ENCODE measurements at regions not wholly inside any gene's neighbourhood (a gene's known extent, or its start where the extent isn't known, plus 50 kb on each side); places are given as distances from the start of the nearest gene placed in this dataset.

GRCh38 chr3:44031387-44032380 lies 210.0 kb upstream of the TOPAZ1 start:
- intact Hi-C loops (cut with micrococcal nuclease; ENCODE audit: unreplicated experiment) = loop anchor here (1.0 kb wide), 1 partner anchor 27 kb away; no protein-coding TSS in a partner anchor
- RAD21 ChIA-PET (ENCODE audit: unreplicated experiment) = interaction anchor here (1.0 to 1.8 kb wide), 3 partner anchors 13 to 29 kb away, joined by 5 to 9 read pairs (median 8); no protein-coding TSS in a partner anchor
- Histone ChIP-seq H2AFZ (ENCODE audit: control insufficient read depth, low read depth, low read length) (peak overlapping the region; percentile 20; the same call in 1 of the 2 replicates), H3K27ac (ENCODE audit: control insufficient read depth, insufficient read depth) (peak overlapping the region; percentile 90), H4K20me1 (ENCODE audit: control insufficient read depth, insufficient read depth) (no peaks in the 10 kb centered on the region), H3K79me2 (ENCODE audit: control insufficient read depth, insufficient read depth, low read length) (peaks cover 39% of the 10 kb centered on the region), H3K4me3 (peak overlapping the region; percentile 45; the same call in 1 of the 2 replicates), H3K36me3 (ENCODE audit: control insufficient read depth in 2 of 2, insufficient read depth in 2 of 2, low read length in 1 of 2) (peaks cover 0 to under 1% of the 10 kb centered on the region in 2 experiments; a peak in 2 of 4 replicates), H3K9me3 (replicated peaks; ENCODE audit: control insufficient read depth, insufficient read depth, low read length) (no peaks in the 10 kb centered on the region; the same call in 2 of the 3 replicates), H3K4me2 (ENCODE audit: control insufficient read depth, insufficient read depth) (peak overlapping the region; percentile 80), H3K27me3 (replicated peaks in 1 of 2; ENCODE audit: control insufficient read depth in 2 of 2, insufficient read depth in 2 of 2, low read length in 1 of 2) (no peaks in the 10 kb centered on the region), H3K4me1 (ENCODE audit: control insufficient read depth, insufficient read depth, low read length) (peaks cover 34% of the 10 kb centered on the region), H3K9ac (ENCODE audit: control insufficient read depth, insufficient read depth, low read length) (peak overlapping the region; percentile 41; the same call in 1 of the 2 replicates)
- DNase-seq (ENCODE audit: low read depth, low spot score) = peak; percentile 86
- BruUV-seq (replicated peaks) = no TSS peak
- in situ Hi-C loops (cut with MboI) = no loop called here
- ATAC-seq = peak; percentile 52
- SMC1A ChIA-PET (ENCODE audit: uncharacterized antibody, unreplicated experiment) = interaction anchor here (0.6 to 9.2 kb wide), 12 partner anchors 8 to 786 kb away, joined by 3 to 89 read pairs (median 5); no protein-coding TSS in a partner anchor
- CTCF ChIA-PET = interaction anchor here (1.0 to 3.7 kb wide), 2 partner anchors 11 to 26 kb away, joined by 3 to 10 read pairs; no protein-coding TSS in a partner anchor
- WGBS (ENCODE audit: insufficient coverage, insufficient replicate concordance, low lambda C conversion rate, missing lambda C conversion rate) = 58% methylated on average over 16 of the region's 16 CpGs
- FAIRE-seq = peak; percentile 66
- POLR2A ChIA-PET = interaction anchor here (1.5 to 6.6 kb wide), 3 partner anchors 13 to 27 kb away, joined by 4 to 44 read pairs (median 8); no protein-coding TSS in a partner anchor
- TF ChIP-seq CREB1 (IDR thresholded peaks at IDR 0.05; ENCODE audit: low read depth) = 0 out of 2 replicates have a peak, but pooled peaks have one; percentile 12
- TF ChIP-seq NR2C2 (IDR thresholded peaks at IDR 0.05; ENCODE audit: borderline replicate concordance, control insufficient read depth, insufficient read length, low read depth) = no peak
- peak; percentile 78 for TF ChIP-seq TCF12 (IDR thresholded peaks at IDR 0.05; ENCODE audit: low read depth, low read length)
- peak; percentile 66 to 69; a peak in 3 of 4 replicates for TF ChIP-seq IKZF2 (IDR thresholded peaks at IDR 0.05)
- TF ChIP-seq GATAD2B (conservative IDR thresholded peaks at IDR 0.05; ENCODE audit: low read depth) = peak; percentile 89
- TF ChIP-seq HSF1 (IDR thresholded peaks at IDR 0.05; ENCODE audit: low read depth, low read length) = no peak
- peak; percentile 60 for TF ChIP-seq RUNX3 (IDR thresholded peaks at IDR 0.05; ENCODE audit: low read length)
- TF ChIP-seq NFIC (IDR thresholded peaks at IDR 0.05; ENCODE audit: low read depth, low read length) = peak; percentile 12; the same call in 1 of the 2 replicates
- 0 out of 2 replicates have a peak, but pooled peaks have one; percentile 19 for TF ChIP-seq MEF2A (IDR thresholded peaks at IDR 0.05; ENCODE audit: insufficient read depth, low read depth, low read length)
- TF ChIP-seq BCL3 (IDR thresholded peaks at IDR 0.05; ENCODE audit: borderline replicate concordance, insufficient read depth, low read depth, low read length, poor library complexity, severe bottlenecking) = peak; percentile 86
- TF ChIP-seq RELB (IDR thresholded peaks at IDR 0.05; ENCODE audit: low read depth) = 0 out of 2 replicates have a peak, but pooled peaks have one; percentile 41
